Mucosa of stomach (tissue), 1 donor: ENCODE measurements at regions not wholly inside any gene's neighbourhood (a gene's known extent, or its start where the extent isn't known, plus 50 kb on each side); places are given as distances from the start of the nearest gene placed in this dataset.

Source experiments
- H3K27me3 ChIP-seq: one replicate; pipeline ENCODE4 v1.7.0; 2013; ENCODE audit warnings: mild to moderate bottlenecking, low read length; ENCODE audit not compliant: control insufficient read depth, insufficient read depth
- H3K36me3 ChIP-seq: one replicate; pipeline ENCODE4 v1.7.0; 2013; ENCODE audit warnings: low read length; ENCODE audit not compliant: control insufficient read depth, insufficient read depth
- H3K4me1 ChIP-seq: one replicate; pipeline ENCODE4 v1.7.0; 2013; ENCODE audit warnings: mild to moderate bottlenecking, low read length; ENCODE audit not compliant: control insufficient read depth, insufficient read depth
- H3K4me3 ChIP-seq: one replicate; pipeline ENCODE4 v1.7.0; 2013; ENCODE audit warnings: low read length
- H3K9ac ChIP-seq: one replicate; pipeline ENCODE4 v1.7.0; 2013; ENCODE audit warnings: mild to moderate bottlenecking, low read length, moderate library complexity
- H3K9me3 ChIP-seq: one replicate; pipeline ENCODE4 v1.7.0; 2013; ENCODE audit warnings: mild to moderate bottlenecking, low read length, moderate library complexity; ENCODE audit not compliant: control insufficient read depth
- donor health status: Pancreatic carcinoma.

DNA sequence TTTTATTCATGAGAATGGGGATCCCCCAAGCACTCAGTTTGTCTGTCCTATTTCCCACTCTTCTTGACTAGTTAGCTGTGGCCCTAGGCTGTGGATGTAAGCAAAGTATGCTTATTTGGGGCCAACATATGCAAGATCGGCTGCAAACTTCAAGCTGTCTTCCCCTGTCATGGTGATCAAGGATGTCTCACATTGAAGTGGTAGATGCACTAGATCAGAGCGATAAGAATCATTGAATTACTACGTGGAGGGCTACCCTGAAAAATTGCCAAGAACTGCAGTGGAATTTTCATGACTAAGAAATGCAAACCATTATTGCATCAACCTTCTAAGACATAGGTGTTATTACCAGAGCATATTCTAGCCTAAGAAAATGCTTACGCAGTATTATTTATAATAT is 527.4 kb downstream of the RNF144A start:
- H3K27me3 ChIP-seq, result no peaks in the 10 kb centered on the region

GRCh38 chr2:7448578-7449264 is 531.5 kb downstream of the RNF144A start:
- H3K4me1 ChIP-seq, result no peaks in the 10 kb centered on the region
- H3K4me3 ChIP-seq, result no peak overlapping the region
- no peak overlapping the region for H3K9ac ChIP-seq
- no peaks in the 10 kb centered on the region for H3K27me3 ChIP-seq
- H3K9me3 ChIP-seq, result no peaks in the 10 kb centered on the region
- no peaks in the 10 kb centered on the region for H3K36me3 ChIP-seq

More for the DNA sequence above, 527.4 kb downstream of the RNF144A start:
- Histone ChIP-seq H3K9me3 (no peaks in the 10 kb centered on the region), H3K36me3 (no peaks in the 10 kb centered on the region), H3K4me3 (no peak overlapping the region), H3K9ac (no peak overlapping the region), H3K4me1 (no peaks in the 10 kb centered on the region)

DNA sequence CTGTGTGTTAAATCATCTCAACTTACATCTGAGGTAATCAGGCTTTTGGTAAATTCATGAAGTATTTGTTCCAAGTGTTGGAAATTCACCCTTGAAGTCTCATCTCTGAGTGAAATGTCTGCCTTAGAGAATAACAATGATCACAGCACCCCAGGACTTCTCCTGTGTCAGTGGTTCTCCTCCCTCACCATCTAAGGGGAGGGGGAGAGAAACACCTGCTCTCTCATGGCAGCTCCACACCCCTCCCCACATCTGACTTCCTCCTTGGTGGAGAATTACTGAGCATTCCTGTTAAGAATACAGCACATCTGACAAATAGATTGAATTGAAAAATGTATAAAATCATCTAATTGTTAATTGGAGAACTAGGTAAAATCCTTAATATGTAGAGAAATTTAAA is 532.1 kb downstream of the RNF144A start:
- H3K9me3 ChIP-seq, result no peaks in the 10 kb centered on the region
- no peaks in the 10 kb centered on the region for H3K4me1 ChIP-seq

GRCh38 chr2:7450188-7450832 is 533.1 kb downstream of the RNF144A start:
- H3K9ac ChIP-seq, result no peak overlapping the region
- no peaks in the 10 kb centered on the region for H3K36me3 ChIP-seq
- no peaks in the 10 kb centered on the region for H3K9me3 ChIP-seq
- no peaks in the 10 kb centered on the region for H3K27me3 ChIP-seq
- no peak overlapping the region for H3K4me3 ChIP-seq
- H3K4me1 ChIP-seq, result no peaks in the 10 kb centered on the region

More for the DNA sequence above, 532.1 kb downstream of the RNF144A start:
- H3K4me3 ChIP-seq, result no peak overlapping the region
- H3K36me3 ChIP-seq, result no peaks in the 10 kb centered on the region
- H3K9ac ChIP-seq, result no peak overlapping the region
- H3K27me3 ChIP-seq, result no peaks in the 10 kb centered on the region

- H3K4me1 ChIP-seq, result no peaks in the 10 kb centered on the region
- H3K9ac ChIP-seq, result no peak overlapping the region
- H3K4me3 ChIP-seq, result no peak overlapping the region
- H3K36me3 ChIP-seq, result no peaks in the 10 kb centered on the region
- H3K27me3 ChIP-seq, result no peaks in the 10 kb centered on the region
- H3K9me3 ChIP-seq, result no peaks in the 10 kb centered on the region
Measured at GRCh38 chr2:7450833-7451190, 533.6 kb downstream of the RNF144A start.

GRCh38 chr2:7452110-7452876 is 535.1 kb downstream of the RNF144A start:
- no peaks in the 10 kb centered on the region for H3K4me1 ChIP-seq
- H3K36me3 ChIP-seq, result no peaks in the 10 kb centered on the region
- H3K9ac ChIP-seq, result no peak overlapping the region
- no peaks in the 10 kb centered on the region for H3K9me3 ChIP-seq
- H3K4me3 ChIP-seq, result no peak overlapping the region
- no peaks in the 10 kb centered on the region for H3K27me3 ChIP-seq

DNA sequence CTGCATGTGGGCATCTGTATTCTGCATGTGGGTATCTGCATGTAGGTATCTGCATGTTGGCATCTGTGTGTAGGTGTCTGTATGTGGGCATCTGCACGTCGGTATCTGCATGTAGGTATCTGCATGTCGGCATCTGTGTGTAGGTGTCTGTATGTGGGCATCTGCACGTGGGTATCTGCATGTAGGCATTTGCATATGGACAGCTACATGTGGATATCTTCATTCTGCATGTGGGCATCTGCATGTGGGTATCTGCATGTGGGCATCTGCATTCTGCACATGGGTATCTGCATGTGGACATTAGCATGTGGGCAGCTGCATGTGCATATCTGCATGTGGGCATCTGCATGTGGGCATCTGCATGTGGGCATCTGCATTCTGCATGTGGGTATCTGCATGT is 537.4 kb downstream of the RNF144A start:
- Histone ChIP-seq H3K27me3 (no peaks in the 10 kb centered on the region), H3K9me3 (no peaks in the 10 kb centered on the region), H3K4me3 (no peak overlapping the region), H3K4me1 (no peaks in the 10 kb centered on the region), H3K9ac (no peak overlapping the region), H3K36me3 (no peaks in the 10 kb centered on the region)

- H3K9ac ChIP-seq, result no peak overlapping the region
- H3K9me3 ChIP-seq, result no peaks in the 10 kb centered on the region
- no peaks in the 10 kb centered on the region for H3K27me3 ChIP-seq
- no peak overlapping the region for H3K4me3 ChIP-seq
- H3K36me3 ChIP-seq, result no peaks in the 10 kb centered on the region
- no peaks in the 10 kb centered on the region for H3K4me1 ChIP-seq
Measured at GRCh38 chr2:7456762-7457161, 539.5 kb downstream of the RNF144A start.

- no peaks in the 10 kb centered on the region for H3K27me3 ChIP-seq
- no peak overlapping the region for H3K9ac ChIP-seq
- H3K9me3 ChIP-seq, result no peaks in the 10 kb centered on the region
- H3K4me3 ChIP-seq, result no peak overlapping the region
- H3K4me1 ChIP-seq, result no peaks in the 10 kb centered on the region
- H3K36me3 ChIP-seq, result no peaks in the 10 kb centered on the region
Measured at GRCh38 chr2:7458066-7458465, 540.9 kb downstream of the RNF144A start.

DNA sequence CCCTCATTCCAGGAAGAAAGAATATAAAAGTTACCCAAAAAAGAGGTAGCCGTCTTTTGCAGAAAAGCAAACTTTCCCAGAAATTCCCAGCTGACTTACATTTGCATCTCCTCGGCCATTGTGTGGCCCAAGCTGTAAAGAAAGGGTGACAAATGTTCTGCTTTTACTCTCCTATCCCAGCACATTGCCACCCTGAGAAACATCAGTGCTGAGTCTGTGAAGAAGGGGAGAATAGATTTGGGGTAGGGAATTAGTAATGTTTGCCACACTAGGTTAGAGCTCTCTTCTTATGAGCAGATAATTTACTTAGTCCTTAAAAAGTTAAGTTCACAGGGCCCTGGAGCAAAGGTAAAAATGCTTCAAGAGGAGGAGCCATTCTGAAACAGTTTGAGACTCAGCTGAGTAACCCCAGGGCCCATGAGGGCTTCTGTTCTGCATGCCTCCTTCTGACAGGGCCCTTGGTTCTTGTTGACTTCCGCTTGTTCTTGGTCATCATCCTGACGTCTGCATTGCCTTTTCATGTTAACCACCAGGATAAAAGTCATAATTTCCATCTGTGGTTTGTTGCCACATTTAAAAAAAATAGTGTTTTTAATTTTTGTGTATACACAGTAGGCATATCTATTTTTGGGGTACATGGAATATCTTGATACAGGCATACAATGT is 550.7 kb downstream of the RNF144A start:
- no peaks in the 10 kb centered on the region for H3K9me3 ChIP-seq
- H3K27me3 ChIP-seq, result no peaks in the 10 kb centered on the region
- H3K9ac ChIP-seq, result no peak overlapping the region
- H3K36me3 ChIP-seq, result no peaks in the 10 kb centered on the region
- no peak overlapping the region for H3K4me3 ChIP-seq
- no peaks in the 10 kb centered on the region for H3K4me1 ChIP-seq

DNA sequence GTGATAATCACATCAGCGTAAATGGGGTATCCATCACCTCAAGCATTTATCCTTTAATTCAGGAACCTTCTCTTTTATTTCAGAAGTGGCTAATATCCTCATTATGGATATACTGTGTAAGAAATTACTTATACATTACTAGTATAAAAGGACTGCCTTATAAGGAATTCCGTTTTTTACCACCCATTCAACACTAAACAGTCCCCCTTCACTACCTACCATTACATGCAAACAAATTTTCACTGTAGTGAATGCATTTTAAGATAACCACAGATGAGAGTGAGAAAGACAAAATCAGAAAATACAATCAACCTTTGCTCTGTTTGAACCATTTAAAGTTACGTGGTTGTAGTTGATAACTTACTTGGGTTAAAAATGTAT is 551.2 kb downstream of the RNF144A start:
- no peak overlapping the region for H3K4me3 ChIP-seq
- H3K9ac ChIP-seq, result no peak overlapping the region
- no peaks in the 10 kb centered on the region for H3K27me3 ChIP-seq
- no peaks in the 10 kb centered on the region for H3K9me3 ChIP-seq
- no peaks in the 10 kb centered on the region for H3K4me1 ChIP-seq
- H3K36me3 ChIP-seq, result no peaks in the 10 kb centered on the region

DNA sequence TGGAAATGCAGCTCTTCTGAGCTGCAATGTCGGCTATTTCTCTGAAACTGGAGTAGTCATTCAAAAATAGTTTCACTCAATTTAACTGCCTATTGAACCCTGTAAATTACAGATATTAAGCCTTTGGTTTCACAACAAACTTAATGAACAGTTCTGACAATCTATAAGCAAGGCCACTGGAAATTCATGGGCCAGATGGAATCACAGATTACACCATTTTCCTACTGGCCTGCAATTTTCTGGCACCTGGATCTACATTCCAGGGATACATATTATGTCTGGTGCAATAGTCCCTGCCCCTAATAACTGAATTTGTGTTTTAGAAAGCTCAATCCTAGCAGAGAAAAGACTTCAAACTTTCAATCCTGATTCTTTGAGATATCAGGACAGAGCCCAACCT is 551.7 kb downstream of the RNF144A start:
- no peaks in the 10 kb centered on the region for H3K9me3 ChIP-seq
- no peaks in the 10 kb centered on the region for H3K36me3 ChIP-seq
- H3K9ac ChIP-seq, result no peak overlapping the region
- H3K27me3 ChIP-seq, result no peaks in the 10 kb centered on the region
- no peaks in the 10 kb centered on the region for H3K4me1 ChIP-seq
- H3K4me3 ChIP-seq, result no peak overlapping the region
